ENCODE measurements at regions not wholly inside any gene's neighbourhood (a gene's known extent, or its start where the extent isn't known, plus 50 kb on each side); places are given as distances from the start of the nearest gene placed in this dataset.

DNA sequence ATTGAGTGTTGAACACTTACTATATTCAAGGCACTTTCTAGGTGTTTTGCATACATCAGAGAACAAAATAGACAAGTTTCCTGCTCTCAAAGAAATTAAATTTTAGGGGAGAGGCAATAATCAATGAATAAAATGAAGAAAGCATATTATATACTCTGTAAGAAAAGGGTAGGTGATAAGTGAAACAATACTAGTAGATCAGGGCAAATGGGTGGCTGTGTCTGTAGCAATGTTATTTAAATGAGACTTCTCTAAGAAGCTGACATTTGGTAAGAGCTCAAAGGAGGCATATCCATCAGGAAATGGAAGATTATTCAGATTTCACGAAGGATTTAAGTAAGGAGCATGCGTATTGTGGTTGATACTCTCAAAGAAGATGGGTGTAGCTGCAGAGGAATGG lies 1291.6 kb downstream of the NSUN3 start:
- intact Hi-C loops (cut with micrococcal nuclease) = no loop called here
- H3K9me3 Mint-ChIP-seq (ENCODE audit: insufficient read depth) = no peaks in the 10 kb centered on the region
- no peak for ATAC-seq (ENCODE audit: low read depth)
- H2AFZ ChIP-seq (ENCODE audit: insufficient read depth, low read depth, low read length, poor library complexity, severe bottlenecking) = no peak overlapping the region
- H3K27me3 ChIP-seq (replicated peaks in 1 of 4; ENCODE audit: control extremely low read depth in 1 of 4, control insufficient read depth in 3 of 4, insufficient read depth in 4 of 4, low read length in 3 of 4) = no peaks in the 10 kb centered on the region
- H3K27ac ChIP-seq (ENCODE audit: low read length in 2 of 2) = no peak overlapping the region
- no peak overlapping the region for H3K4me3 ChIP-seq (ENCODE audit: control extremely low read depth in 1 of 5, extremely low read depth in 1 of 5, insufficient read depth in 1 of 5, low read depth in 2 of 5, low read length in 4 of 5)
- no peaks in the 10 kb centered on the region for H3K9me3 ChIP-seq (ENCODE audit: control extremely low read depth in 1 of 3, control insufficient read depth in 2 of 3, insufficient read depth in 1 of 3, low read length in 2 of 3)
- no peak overlapping the region for H3K27ac Mint-ChIP-seq
- H3K4me2 ChIP-seq (replicated peaks; ENCODE audit: low read depth, low read length, poor library complexity, severe bottlenecking) = no peak overlapping the region
- H3K27me3 Mint-ChIP-seq = no peaks in the 10 kb centered on the region
- no peaks in the 10 kb centered on the region for H3K79me2 ChIP-seq (ENCODE audit: control insufficient read depth, insufficient read depth, low read length)
- 70% methylated on average over 2 of the region's 2 CpGs for WGBS (ENCODE audit: insufficient coverage)
- no peak overlapping the region for H3K9ac ChIP-seq (ENCODE audit: low read length)
- no peak for TF ChIP-seq EZH2 (IDR thresholded peaks at IDR 0.05; ENCODE audit: borderline replicate concordance, insufficient read depth, low read depth, low read length, poor library complexity, severe bottlenecking)
- H3K36me3 ChIP-seq (replicated peaks in 1 of 2; ENCODE audit: control extremely low read depth in 1 of 2, control insufficient read depth in 1 of 2, extremely low read depth in 1 of 2, insufficient read depth in 2 of 2, low read length in 1 of 2) = no peaks in the 10 kb centered on the region
- no peaks in the 10 kb centered on the region for H3K4me1 Mint-ChIP-seq
- ChIA-PET CTCF (no interaction called here), POLR2A (no interaction called here)
- H3K4me1 ChIP-seq (ENCODE audit: control insufficient read depth in 2 of 2, insufficient read depth in 2 of 2, low read length in 2 of 2) = no peaks in the 10 kb centered on the region
- no peaks in the 10 kb centered on the region for H4K20me1 ChIP-seq (ENCODE audit: control insufficient read depth, insufficient read depth, low read length, poor library complexity, severe bottlenecking)
- DNase-seq = no peak
- no peak overlapping the region for H3K4me3 Mint-ChIP-seq

DNA sequence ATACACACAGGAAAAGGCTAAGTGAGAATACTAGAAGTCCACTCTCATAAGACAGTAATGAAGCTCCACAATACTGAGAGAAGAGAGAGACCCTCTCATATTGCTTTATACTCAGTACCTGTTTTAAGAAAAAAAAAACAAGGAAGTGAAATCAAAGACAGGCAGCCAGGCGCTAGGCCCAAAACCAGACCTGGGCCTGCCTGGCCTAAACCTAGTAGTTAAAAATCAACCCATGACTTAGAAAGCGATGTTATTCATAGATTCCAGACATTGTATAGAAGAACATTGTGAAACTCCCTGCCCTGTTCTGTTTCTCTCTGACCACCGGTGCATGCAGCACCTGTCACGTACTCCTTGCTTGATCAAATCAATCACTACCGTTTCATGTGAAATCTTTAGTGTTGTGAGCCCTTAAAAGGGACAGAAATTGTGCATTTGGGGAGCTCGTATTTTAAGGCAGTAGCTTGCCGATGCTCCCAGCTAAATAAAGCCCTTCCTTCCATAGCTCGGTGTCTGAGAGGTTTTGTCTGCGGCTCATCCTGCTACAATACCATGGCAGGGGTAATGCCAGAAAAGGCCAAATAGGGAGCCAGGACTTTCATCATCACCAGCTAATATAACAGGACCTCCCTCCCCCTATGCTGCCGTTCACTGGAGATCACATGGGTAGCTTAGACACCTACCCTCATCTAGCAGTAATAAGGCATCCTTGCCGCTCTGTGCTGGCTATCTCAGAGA lies 1294.1 kb downstream of the NSUN3 start:
- Histone ChIP-seq H4K20me1 (ENCODE audit: control insufficient read depth, insufficient read depth, low read length, poor library complexity, severe bottlenecking) (no peaks in the 10 kb centered on the region), H3K27me3 (replicated peaks in 1 of 4; ENCODE audit: control extremely low read depth in 1 of 4, control insufficient read depth in 3 of 4, insufficient read depth in 4 of 4, low read length in 3 of 4) (no peaks in the 10 kb centered on the region), H3K9me3 (ENCODE audit: control extremely low read depth in 1 of 3, control insufficient read depth in 2 of 3, insufficient read depth in 1 of 3, low read length in 2 of 3) (no peaks in the 10 kb centered on the region), H3K4me3 (ENCODE audit: control extremely low read depth in 1 of 5, extremely low read depth in 1 of 5, insufficient read depth in 1 of 5, low read depth in 2 of 5, low read length in 4 of 5) (no peak overlapping the region), H3K79me2 (ENCODE audit: control insufficient read depth, insufficient read depth, low read length) (no peaks in the 10 kb centered on the region), H3K9ac (ENCODE audit: low read length) (no peak overlapping the region), H3K27ac (ENCODE audit: low read length in 2 of 2) (no peak overlapping the region), H3K36me3 (replicated peaks in 1 of 2; ENCODE audit: control extremely low read depth in 1 of 2, control insufficient read depth in 1 of 2, extremely low read depth in 1 of 2, insufficient read depth in 2 of 2, low read length in 1 of 2) (no peaks in the 10 kb centered on the region), H3K4me1 (ENCODE audit: control insufficient read depth in 2 of 2, insufficient read depth in 2 of 2, low read length in 2 of 2) (no peaks in the 10 kb centered on the region), H3K4me2 (replicated peaks; ENCODE audit: low read depth, low read length, poor library complexity, severe bottlenecking) (no peak overlapping the region), H2AFZ (ENCODE audit: insufficient read depth, low read depth, low read length, poor library complexity, severe bottlenecking) (no peak overlapping the region)
- Mint-ChIP-seq H3K4me3 (no peak overlapping the region), H3K9me3 (ENCODE audit: insufficient read depth) (no peaks in the 10 kb centered on the region), H3K27me3 (no peaks in the 10 kb centered on the region), H3K4me1 (no peaks in the 10 kb centered on the region), H3K27ac (no peak overlapping the region)
- intact Hi-C loops (cut with micrococcal nuclease) = no loop called here
- POLR2A ChIA-PET = no interaction called here
- DNase-seq = no peak
- TF ChIP-seq EZH2 (IDR thresholded peaks at IDR 0.05; ENCODE audit: borderline replicate concordance, insufficient read depth, low read depth, low read length, poor library complexity, severe bottlenecking) = no peak
- TF ChIP-seq, protein P1, sequence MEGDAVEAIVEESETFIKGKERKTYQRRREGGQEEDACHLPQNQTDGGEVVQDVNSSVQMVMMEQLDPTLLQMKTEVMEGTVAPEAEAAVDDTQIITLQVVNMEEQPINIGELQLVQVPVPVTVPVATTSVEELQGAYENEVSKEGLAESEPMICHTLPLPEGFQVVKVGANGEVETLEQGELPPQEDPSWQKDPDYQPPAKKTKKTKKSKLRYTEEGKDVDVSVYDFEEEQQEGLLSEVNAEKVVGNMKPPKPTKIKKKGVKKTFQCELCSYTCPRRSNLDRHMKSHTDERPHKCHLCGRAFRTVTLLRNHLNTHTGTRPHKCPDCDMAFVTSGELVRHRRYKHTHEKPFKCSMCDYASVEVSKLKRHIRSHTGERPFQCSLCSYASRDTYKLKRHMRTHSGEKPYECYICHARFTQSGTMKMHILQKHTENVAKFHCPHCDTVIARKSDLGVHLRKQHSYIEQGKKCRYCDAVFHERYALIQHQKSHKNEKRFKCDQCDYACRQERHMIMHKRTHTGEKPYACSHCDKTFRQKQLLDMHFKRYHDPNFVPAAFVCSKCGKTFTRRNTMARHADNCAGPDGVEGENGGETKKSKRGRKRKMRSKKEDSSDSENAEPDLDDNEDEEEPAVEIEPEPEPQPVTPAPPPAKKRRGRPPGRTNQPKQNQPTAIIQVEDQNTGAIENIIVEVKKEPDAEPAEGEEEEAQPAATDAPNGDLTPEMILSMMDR (IDR thresholded peaks at IDR 0.05) = no peak
- 94% methylated on average over 9 of the region's 11 CpGs for WGBS (ENCODE audit: insufficient coverage)
- ATAC-seq (ENCODE audit: low read depth) = no peak
- CTCF ChIA-PET = no interaction called here

Measured in B cell (primary cell).